ENCODE measurements at regions not wholly inside any gene's neighbourhood (a gene's known extent, or its start where the extent isn't known, plus 50 kb on each side); places are given as distances from the start of the nearest gene placed in this dataset.
A peak's percentile ranks its signal among the peaks of the same experiment; 100 is the strongest.
"Not testable (repeated sequence)": the region's sequence is repeated elsewhere in the genome, so short reads cannot be mapped to it uniquely, and the experiment has no call there.

DNA sequence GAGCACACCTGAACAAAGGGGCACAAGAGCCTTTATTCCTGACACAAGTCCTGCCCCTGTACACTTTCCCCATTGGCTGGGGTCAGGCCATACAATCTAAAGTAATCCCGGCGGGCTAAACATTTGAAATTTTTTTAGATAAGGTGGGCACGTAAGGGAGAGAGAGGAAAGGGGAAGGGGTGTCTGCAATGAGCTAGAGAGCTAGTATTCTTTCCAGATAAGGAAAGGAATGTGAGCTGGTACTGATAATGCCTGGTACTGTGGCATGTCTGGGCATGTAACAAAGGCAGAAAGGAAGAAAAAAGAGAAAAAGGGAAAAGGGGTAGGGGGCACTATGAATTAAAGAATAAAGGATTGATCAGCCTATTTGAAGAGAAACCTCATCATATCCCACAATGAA, 212.0 kb upstream of the FKBP1C start:
- in situ Hi-C loops (cut with HindIII; ENCODE audit: low pct_ligation_motif_present, low pct_unique_long_range_greater_than_20kb, low sequenced_read_pairs): not testable (repeated sequence)

DNA sequence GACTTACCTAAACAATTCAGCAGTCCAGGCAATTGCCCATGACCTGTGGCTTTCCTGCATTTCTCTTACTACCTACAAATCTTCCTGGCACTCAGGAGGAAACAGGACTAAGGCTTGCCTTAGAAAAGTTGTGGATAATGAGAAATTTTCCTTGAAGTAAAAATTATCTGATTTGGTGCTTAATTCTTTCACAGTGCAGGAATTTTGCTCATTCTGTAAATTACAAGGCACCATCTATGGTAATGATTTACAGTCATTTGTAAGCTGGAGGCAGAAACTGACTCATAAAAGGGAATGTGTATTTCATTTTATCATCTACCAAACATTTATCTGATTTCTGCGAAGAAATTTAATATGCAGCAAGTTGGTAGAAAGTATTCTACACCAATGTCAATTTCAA, 211.5 kb upstream of the FKBP1C start:
- DNase-seq: peak; percentile 62
- in situ Hi-C loops (cut with HindIII; ENCODE audit: low pct_ligation_motif_present, low pct_unique_long_range_greater_than_20kb, low sequenced_read_pairs): no loop called here

More for the DNA sequence above, 212.0 kb upstream of the FKBP1C start:
- DNase-seq: peak; percentile 18

DNA sequence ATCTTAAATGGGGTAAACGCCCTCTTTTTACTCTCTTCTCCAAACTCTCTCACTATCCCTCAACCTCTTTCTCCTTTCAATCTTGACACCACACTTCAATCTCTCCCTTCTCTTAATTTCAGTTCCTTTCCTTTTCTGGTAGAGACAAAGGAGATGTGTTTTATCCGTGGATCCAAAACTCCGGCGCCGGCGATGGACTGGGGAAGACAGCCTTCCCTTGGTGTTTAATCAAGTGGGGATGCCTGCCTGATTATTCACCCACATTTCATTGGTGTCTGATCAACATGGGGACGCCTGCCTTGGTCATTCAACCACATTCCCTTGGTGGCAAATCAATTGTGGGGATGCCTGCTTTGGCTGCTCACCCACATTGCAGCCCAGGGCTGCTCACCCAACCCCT, 205.3 kb upstream of the FKBP1C start:
- in situ Hi-C loops (cut with HindIII; ENCODE audit: low pct_ligation_motif_present, low pct_unique_long_range_greater_than_20kb, low sequenced_read_pairs); DNase-seq: not testable (repeated sequence)

DNA sequence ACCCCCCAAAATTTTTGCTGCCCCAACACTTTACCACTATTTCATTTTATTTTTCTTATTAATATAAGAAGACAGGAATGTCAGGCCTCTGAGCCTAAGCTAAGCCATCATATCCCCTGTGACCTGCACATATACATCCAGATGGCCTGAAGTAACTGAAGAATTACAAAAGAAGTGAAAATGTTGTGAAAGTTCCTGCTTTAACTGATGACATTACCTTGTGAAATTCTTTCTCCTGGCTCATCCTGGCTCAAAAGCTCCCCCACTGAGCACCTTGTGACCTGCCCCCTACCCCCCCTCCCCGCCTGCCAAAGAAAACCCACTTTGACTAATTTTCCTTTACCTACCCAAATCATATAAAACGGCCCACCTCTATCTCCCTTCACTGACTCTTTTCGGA, 200.3 kb upstream of the FKBP1C start:
- DNase-seq; in situ Hi-C loops (cut with HindIII; ENCODE audit: low pct_ligation_motif_present, low pct_unique_long_range_greater_than_20kb, low sequenced_read_pairs): not testable (repeated sequence)

DNA sequence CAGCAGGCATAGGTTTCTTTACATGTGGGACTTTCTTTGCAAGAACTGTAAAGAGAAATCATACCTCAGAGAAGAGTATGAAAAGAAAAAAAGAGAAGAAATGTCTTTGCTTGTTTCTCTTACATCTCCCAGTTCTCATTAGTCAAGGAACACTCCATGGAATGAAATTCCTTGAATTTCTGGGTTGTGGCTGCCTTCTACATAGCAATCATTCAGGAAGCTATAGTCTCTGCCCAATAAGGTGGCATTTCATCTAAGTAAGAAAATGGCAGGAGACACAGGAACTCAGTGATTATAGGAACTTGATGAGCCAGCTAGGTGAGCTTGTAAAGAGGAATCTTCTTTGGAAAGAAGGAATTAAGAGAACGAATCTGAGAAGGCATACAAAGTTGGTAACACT, 197.0 kb upstream of the FKBP1C start:
- in situ Hi-C loops (cut with HindIII; ENCODE audit: low pct_ligation_motif_present, low pct_unique_long_range_greater_than_20kb, low sequenced_read_pairs): no loop called here
- peak; percentile 8 for DNase-seq

DNA sequence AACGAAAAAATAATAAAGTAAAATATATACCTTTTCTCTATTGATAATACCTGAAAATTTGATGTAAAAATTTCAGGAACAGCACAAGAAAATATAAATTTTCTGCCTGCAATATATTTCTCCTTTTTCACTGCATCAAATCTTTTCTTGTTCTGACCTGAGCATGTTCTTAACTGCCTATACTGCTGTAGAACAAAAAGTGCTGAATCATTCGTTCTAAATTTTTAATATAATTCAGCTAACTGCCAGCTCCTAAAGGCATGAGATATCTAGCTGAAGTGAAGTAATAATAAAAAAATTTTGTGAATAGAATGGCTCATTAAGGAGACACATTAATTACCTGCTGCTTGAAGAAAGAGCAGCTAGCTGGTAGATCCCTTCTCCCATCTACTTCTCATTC, 188.6 kb upstream of the FKBP1C start:
- DNase-seq: no peak
- in situ Hi-C loops (cut with HindIII; ENCODE audit: low pct_ligation_motif_present, low pct_unique_long_range_greater_than_20kb, low sequenced_read_pairs): no loop called here

DNA sequence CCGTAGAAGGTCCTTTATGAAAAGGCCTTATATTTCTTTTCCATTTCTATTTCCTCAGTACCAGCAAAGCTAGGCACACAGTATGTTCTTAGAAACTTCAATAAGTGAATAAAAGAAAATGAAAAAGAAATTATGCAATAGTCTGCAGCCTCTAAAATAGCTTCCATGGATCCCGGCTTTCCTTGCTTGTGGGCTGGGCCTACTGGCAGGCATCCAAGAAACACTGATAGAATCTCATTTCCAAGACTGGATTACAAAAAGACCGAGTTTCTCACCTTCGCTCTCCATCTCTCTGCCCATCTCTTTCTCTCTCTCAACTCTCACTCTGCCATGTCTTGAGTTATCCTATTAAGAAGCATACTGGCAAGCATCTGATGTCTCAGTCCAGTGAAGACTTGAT, 187.5 kb upstream of the FKBP1C start:
- in situ Hi-C loops (cut with HindIII; ENCODE audit: low pct_ligation_motif_present, low pct_unique_long_range_greater_than_20kb, low sequenced_read_pairs): no loop called here
- no peak for DNase-seq

DNA sequence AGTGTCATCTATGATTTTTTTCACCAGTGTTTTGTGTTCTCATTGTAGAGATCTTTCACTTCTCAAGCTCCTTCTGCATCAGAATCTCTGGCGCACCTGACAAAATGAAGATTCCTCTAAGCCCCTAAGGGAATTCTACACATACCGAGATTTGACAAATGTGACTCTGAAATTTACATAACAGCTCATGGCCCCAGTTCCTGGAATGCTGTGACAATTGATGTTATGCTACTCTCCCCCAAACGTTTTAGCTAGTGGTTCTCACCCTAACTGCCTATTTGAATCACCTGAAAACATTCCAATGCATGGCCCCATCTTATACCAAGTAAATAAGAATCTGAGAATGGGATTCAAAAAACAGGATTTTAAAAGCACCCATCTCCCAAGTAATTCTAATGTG, 162.1 kb upstream of the FKBP1C start:
- in situ Hi-C loops (cut with HindIII; ENCODE audit: low pct_ligation_motif_present, low pct_unique_long_range_greater_than_20kb, low sequenced_read_pairs): no loop called here
- DNase-seq: no peak

DNA sequence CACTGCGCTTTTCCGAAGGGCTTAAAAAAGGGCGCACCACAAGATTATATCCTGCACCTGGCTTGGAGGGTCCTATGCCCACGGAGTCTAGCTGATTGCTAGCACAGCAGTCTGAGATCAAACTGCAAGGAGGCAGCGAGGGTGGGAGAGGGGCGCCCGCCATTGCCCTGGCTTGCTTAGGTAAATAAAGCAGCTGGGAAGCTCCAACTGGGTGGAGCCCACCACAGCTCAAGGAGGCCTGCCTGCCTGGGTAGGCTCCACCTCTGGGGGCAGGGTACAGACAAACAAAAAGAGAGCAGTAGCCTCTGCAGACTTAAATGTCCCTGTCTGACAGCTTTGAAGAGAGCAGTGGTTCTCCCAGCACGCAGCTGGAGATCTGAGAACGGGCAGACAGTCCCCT, 158.1 kb upstream of the FKBP1C start:
- DNase-seq; in situ Hi-C loops (cut with HindIII; ENCODE audit: low pct_ligation_motif_present, low pct_unique_long_range_greater_than_20kb, low sequenced_read_pairs): not testable (repeated sequence)

DNA sequence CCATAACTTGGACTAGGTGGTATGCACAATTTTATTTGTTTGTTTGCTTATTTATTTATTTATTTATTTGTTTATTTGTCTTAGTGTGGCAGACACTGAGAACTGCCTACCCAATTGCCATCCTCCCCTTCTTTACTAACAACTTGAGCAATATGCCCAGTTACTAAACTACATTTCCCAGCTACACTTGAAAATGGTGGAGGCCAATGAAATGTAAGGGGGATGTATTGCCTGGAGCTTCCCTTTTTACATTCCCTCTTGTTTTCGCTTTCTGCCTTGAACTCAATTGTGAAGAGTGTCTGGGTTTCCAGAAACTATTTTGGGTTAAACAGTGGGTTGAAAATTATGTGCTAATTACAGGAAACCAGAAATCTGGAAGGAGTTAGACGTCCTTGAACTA, 152.7 kb upstream of the FKBP1C start:
- DNase-seq: no peak
- in situ Hi-C loops (cut with HindIII; ENCODE audit: low pct_ligation_motif_present, low pct_unique_long_range_greater_than_20kb, low sequenced_read_pairs): no loop called here

DNA sequence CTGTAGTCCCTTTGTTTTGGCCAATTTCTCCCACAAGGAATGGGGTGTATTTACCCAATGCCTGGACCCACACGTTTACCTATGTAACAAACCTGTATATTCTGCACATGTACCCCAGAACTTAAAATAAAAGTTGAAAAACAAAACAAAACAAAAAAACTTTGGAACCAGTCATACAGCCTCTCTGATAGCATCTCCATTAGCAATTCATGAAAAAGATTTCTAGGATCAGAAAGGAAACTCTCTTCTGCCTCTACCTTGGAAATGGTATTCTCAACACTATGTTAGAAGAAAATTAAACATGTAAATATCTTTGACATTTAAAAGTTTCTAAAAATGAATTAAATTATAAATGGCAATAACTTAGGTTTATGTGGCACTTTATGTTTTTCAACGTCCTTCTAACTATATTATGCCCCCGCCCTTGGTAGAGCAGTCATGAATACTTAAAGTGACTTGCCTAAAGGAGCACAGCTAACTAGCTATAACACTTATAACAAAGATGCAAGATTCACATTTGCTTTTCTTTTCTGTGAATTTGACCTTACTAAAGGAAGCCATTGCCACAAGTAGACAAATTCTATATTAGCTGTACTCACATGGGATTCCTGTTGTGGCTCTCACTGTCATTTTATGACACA, 147.5 kb upstream of the FKBP1C start:
- no peak for DNase-seq

DNA sequence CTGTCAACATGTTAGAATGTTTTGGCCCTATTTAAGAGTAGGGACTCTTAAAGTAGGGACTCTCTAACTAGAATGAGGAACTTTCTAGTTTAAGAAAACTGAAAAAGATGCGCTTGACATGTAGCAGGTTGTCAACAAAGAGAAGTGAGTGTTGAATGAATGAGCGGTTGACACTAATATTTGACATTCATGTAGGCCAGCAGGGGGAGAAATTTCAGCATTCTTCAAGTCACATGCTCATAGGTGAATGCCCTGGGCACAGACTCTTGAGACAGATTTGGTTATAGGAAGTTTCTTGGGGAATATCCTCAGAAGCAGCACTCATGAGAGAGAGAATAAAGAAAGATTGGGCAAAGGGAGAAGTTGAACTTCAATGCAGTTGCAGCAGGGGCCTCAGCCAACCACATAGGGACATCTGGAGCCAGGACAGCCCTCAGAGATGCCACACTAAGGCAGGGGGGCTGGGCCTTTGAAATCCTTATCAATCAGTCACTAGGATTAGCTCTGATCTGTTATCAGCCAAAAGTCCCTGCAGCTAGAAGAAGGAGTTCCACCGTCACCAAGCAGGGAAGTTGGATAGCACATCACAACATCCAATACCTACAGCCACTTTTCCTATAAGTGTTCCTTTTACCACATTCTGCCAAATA, 145.1 kb upstream of the FKBP1C start:
- in situ Hi-C loops (cut with HindIII; ENCODE audit: low pct_ligation_motif_present, low pct_unique_long_range_greater_than_20kb, low sequenced_read_pairs): no loop called here
- peak; percentile 14 for DNase-seq

More for the DNA sequence above, 147.5 kb upstream of the FKBP1C start:
- in situ Hi-C loops (cut with HindIII; ENCODE audit: low pct_ligation_motif_present, low pct_unique_long_range_greater_than_20kb, low sequenced_read_pairs): no loop called here

DNA sequence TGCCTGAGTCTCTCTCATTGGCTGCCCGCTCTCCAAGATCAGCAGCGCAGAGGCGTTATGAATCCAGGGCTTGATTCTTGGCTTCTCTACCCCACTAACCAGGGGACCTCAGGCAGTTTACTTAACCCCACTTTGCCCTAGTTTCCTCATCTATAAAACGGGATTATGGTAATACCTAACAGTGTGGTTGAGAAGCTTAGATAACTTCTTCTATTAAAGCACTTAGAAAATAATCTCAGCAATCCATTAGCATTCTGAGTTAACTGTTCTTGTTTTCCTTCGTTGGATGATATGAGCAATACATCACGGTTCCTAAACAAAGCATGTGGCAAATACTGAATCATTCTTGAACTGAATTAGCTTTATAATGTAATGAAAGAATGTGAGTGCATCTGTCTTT, 116.3 kb upstream of the FKBP1C start:
- DNase-seq: no peak
- in situ Hi-C loops (cut with HindIII; ENCODE audit: low pct_ligation_motif_present, low pct_unique_long_range_greater_than_20kb, low sequenced_read_pairs): no loop called here

DNA sequence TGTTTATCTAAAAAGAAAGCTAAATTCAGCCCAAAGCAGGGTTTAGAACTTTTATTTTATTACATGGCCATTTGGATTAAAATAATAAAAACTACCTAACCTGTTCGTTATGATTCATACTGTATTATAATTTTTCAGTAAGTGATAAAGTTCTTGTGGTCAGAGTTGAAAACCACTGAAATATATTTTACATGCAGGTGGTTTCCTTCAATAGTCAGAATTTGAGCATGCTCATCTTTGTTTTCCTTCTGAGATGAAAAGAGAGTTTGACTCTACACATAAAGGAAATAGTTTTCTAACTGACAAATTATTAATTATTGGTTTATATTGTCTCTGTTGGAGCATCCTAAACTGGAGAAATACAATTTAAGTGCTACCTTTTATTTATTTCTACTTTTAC, 114.0 kb upstream of the FKBP1C start:
- DNase-seq: no peak
- in situ Hi-C loops (cut with HindIII; ENCODE audit: low pct_ligation_motif_present, low pct_unique_long_range_greater_than_20kb, low sequenced_read_pairs): no loop called here

DNA sequence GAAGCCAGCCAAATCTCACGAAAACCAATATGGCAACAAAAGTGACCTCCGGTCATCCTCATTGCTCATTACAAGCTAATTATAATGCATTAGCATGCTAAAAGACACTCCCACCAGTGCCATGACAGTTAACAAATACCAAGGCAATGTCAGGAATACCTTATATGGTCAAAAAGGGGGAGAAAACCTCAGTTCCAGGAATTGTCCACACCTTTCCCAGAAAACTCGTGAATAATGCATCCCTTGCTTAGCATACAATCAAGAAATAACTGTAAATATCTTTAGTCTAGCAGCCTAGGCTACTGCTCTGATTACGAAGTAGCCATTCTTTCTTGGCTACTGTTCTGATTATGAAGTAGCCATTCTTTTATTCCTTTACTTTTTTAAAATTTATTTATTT, 112.5 kb upstream of the FKBP1C start:
- in situ Hi-C loops (cut with HindIII; ENCODE audit: low pct_ligation_motif_present, low pct_unique_long_range_greater_than_20kb, low sequenced_read_pairs): no loop called here
- DNase-seq: no peak

DNA sequence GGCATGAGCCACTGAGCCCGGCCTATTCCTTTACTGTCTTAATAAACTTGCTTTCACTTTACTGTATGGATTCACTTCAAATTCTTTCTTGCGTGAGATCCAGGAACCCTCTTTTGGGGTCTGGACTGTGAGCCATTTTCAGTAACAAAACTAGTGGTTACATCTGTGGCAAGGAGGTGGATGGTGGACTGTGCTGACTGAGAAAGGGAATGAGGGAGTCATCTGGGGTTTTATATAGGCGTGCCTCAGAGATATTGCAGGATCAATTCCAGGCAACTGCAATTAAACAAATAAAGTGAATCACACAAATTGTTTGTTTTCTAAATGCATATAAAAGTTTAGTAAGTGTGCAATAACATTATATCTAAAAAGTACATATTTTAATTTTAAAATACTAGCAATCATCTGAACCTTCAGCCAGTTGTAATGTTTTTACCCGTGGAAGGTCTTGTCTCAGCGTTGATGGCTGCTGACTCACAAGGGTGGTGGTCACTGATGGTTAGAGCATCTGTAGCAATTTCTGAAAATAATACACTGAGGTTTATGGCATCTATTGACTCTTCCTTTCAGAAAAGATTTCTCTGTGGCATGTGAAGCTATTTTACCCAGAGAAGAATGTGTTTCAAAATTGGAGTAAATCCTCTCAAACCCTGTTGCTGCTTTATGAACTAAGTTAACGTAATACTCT, 111.4 kb upstream of the FKBP1C start:
- in situ Hi-C loops (cut with HindIII; ENCODE audit: low pct_ligation_motif_present, low pct_unique_long_range_greater_than_20kb, low sequenced_read_pairs): no loop called here
- DNase-seq: no peak

DNA sequence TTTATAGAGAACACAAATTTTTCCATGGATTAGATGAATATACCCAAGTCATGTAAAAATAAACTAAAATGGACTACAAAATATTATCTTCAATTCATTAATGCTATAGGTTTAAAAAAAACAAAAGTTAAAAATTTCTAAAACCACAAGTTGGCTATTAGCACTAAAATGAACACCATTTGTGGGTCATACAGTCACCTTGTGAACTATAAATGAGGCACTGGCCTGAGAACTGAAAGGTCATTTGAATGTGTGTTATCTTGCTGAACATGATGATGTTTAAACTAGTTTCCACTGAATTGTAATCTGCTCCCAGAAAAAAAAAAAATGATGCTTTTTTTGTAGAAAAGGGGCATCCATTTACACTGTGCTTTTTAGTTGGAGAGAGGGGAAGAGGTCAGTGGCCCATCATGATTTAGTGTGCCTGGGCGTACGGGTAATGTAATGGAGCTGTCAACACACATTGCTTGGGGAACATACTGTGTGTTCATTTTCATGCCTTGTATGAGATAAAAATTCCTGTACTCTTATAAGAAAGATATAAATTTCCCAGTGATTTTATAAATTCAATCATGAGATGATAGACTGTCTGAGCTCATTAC, 96.6 kb upstream of the FKBP1C start:
- in situ Hi-C loops (cut with HindIII; ENCODE audit: low pct_ligation_motif_present, low pct_unique_long_range_greater_than_20kb, low sequenced_read_pairs): no loop called here
- no peak for DNase-seq

DNA sequence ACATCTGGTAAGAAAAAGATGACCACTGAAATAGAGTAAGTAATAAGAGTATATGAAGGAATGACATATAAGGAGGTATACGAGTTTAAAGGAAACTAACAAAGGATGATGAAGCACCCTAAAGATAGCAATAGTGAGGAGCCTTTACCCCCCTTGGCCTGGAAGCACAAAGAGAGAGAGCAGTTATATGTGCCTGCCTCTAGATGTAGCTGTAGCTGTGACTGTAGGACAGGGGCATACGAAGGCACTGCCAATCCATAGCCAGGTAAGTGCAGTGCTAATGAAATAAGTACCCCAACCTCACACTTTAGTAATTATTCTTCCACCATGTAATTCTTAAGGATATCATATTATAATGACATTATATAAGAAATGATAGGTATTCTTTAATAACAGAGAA, 90.1 kb upstream of the FKBP1C start:
- in situ Hi-C loops (cut with HindIII; ENCODE audit: low pct_ligation_motif_present, low pct_unique_long_range_greater_than_20kb, low sequenced_read_pairs): no loop called here
- DNase-seq: no peak

DNA sequence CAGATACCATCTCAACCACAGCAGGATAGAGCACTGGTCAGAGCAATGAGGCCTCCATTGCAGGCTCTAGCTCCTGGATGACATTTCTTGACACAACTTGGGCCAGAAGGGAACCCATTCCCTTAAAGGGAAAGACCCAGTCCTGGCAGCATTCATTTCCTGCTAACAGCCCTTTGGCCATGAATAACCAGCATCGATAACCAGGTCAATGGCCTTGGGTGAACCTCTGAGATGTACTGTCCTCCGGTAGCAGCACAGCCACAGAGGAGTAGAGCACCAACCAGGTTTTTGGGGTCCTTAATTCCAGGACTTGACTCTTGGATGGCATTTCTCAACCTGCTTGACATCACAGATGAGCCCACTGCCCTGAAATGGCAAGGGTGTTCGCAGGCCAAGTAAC, 71.2 kb upstream of the FKBP1C start:
- no peak for DNase-seq
- in situ Hi-C loops (cut with HindIII; ENCODE audit: low pct_ligation_motif_present, low pct_unique_long_range_greater_than_20kb, low sequenced_read_pairs): no loop called here

Data from ACHN (cell line).